NCI-H2227 (cell line): ENCODE measurements at regions not wholly inside any gene's neighbourhood (a gene's known extent, or its start where the extent isn't known, plus 50 kb on each side); places are given as distances from the start of the nearest gene placed in this dataset.
"Not testable (repeated sequence)": the region's sequence is repeated elsewhere in the genome, so short reads cannot be mapped to it uniquely, and the experiment has no call there.

ENCODE experiments used
- DNase-seq: peaks from one replicate; lab custom pipeline; 2025; ENCODE audit not compliant: unreplicated experiment; lab: John Stamatoyannopoulos, UW

GRCh38 chr14:27338012-27338411 lies 740.2 kb upstream of the NOVA1 start:
- no peak for DNase-seq

- not testable (repeated sequence) for DNase-seq
Measured at GRCh38 chr14:27363036-27363435, 765.2 kb upstream of the NOVA1 start.

DNA sequence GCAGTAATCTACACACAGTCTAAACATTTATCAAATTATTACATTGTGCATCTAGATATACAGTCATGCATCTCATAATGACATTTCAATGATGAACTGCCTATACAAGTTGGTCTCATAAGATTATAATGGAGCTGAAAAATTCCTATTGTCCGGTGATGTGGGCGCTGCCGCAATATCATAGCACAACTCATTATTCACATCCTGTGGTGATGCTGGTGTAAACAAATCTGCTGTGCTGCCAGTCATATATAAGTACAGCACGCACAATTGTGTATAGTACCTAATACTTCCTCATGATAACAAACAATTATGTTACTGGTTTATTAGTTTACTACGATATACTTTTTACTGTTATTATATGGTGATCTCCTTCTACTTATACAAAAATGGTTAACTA lies 768.8 kb upstream of the NOVA1 start:
- DNase-seq: no peak

DNA sequence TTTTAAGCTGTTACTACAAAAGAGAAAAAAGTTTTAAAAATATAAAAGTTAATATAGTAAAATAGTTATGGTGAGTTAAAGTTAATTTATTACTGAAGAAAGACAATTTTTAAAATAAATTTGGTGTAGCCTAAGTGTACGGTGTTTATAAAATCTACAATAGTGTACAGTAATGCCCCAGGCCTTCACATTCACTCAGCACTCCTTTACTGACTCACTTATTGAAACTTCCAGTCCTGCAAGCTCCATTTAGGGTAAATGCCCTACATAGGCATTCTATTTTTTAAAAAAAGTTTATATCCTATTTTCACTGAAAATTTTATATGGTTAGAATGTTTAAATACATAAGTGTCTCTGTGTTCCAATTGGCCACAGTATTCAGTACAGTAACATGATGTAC lies 769.5 kb upstream of the NOVA1 start:
- DNase-seq: no peak

- no peak for DNase-seq
Measured at GRCh38 chr14:27370074-27370473, 772.2 kb upstream of the NOVA1 start.

DNA sequence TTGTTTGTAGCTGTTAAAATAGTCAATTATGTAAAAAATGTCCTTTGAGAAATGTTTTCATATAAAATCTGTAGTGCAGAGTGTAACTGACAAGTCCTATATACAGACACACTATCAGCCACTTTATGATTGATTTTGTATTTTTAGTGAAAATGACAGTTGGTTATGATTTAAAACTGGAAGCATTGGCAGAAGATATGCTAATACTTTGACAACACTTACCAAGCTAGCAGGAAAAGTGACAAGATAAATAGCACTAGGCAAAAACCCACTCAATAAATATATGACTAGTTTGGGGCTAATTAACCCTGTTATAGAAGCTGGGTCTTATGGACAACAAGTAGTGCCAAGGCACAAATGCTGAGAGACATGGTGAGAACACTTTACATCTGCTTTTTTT lies 772.9 kb upstream of the NOVA1 start:
- no peak for DNase-seq

DNA sequence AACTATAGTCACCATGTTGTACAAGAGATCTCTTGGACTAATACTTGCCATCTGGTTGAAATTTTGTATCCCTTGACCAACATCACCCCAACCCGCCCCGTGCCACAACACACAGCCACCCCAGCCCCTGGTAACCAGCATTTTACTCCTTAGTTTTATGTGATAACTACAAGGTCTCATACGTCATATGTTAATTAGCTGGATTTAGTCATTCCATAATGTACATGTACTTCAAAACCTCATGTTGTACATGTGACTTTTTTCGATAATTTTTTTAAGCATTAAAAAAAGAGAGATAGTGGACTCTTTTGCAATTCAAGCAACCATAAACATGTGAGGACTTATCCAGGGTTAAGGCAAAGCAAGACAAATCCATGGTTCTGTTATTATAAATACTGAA lies 773.4 kb upstream of the NOVA1 start:
- no peak for DNase-seq

GRCh38 chr14:27371868-27372267 lies 774.0 kb upstream of the NOVA1 start:
- DNase-seq: no peak

DNA sequence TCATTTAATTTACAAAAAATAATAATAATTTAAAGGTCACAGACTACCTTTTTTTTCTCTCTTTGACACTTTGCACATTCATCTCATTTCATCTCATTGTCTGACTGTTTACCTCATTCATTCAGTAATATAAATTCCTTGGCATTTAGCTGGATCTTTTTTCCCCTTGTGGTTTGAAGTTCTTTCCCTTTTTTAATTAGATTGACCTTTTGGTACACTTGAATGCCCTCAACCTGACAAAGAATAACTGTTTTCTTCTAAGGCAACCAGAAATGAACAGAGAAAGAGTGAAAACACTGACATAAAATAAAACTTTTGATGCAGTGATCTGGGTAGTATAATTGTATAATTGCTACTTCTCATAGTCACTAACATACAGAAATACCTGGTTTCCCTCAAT lies 774.9 kb upstream of the NOVA1 start:
- DNase-seq: no peak

- DNase-seq: no peak
Measured at GRCh38 chr14:27384124-27384523, 786.3 kb upstream of the NOVA1 start.

DNA sequence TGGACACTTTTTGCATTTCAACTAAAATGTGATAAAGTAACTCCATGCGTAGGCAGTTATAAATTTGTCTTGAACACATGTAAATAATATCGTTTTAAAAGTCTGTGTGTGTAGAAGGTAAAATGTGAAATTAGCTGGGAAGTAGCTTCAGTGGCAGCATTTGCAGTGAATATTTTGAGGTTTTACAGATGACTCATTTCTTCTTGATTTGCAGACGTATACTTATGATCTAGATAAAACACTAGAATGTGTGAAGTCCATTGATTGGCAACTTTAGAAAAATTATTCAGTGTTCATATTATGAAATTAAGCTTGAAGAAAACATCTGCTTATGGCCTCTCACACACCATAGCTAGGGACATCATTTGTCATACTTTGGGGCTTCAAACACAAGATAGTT lies 788.6 kb upstream of the NOVA1 start:
- no peak for DNase-seq

- DNase-seq: no peak
Measured at GRCh38 chr14:27387463-27387862, 789.6 kb upstream of the NOVA1 start.

- no peak for DNase-seq
Measured at GRCh38 chr14:27389402-27389801, 791.6 kb upstream of the NOVA1 start.

DNA sequence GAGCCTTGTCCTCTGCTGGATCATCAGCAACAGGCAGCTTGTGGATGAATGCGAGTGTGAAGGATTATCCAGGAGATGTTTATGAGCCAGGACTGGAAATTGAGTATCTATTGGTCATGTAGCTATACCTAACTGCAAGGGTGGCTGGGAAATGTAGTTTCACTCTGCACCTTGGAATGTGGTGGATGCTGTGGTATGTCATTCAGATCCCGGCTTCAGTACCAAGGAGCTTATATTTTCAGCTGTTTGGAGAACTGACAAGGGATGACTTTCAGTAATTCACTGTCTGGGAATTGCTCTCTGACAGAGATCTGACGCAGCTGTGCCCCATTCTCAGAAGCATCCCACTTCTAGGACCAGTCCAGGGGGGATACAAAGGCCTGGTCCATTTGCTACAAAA lies 792.3 kb upstream of the NOVA1 start:
- no peak for DNase-seq

DNA sequence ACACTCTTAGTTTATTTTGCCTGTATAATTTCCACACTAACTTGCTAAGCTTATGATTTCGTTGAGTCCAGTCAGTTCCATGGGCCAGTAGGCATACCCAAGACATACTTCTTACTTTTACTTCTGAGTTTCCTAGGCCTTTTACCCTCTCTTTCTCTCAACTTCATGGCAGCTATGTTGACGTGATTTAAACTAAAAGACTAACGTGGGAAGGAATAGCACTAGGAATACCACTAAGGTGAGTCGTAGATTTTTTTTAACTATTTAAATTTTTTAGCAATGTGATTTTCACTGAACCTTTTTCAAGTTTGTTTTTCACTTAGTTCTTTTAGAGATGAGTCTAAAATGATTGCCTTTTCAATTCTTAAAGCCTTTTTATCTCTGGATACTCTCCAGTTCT lies 793.5 kb upstream of the NOVA1 start:
- no peak for DNase-seq

DNA sequence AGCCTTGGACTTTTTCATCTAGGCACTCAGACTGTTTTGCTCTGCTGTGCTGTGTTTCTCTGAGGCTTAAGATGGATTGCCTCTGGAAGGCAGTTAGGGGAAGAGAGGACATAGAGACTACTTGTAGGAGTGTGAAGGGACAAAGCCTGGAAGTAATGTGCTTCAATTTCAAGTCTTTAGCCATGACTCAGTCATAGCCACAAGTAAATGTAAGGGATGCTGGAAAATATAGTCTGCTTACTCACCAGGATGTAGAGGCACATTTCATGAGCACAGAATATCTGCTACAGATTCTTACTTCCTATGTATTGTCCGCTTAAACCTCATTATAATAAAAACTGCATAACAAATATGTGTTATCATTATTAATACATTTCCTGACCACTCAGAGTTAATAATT lies 794.3 kb upstream of the NOVA1 start:
- DNase-seq: no peak

DNA sequence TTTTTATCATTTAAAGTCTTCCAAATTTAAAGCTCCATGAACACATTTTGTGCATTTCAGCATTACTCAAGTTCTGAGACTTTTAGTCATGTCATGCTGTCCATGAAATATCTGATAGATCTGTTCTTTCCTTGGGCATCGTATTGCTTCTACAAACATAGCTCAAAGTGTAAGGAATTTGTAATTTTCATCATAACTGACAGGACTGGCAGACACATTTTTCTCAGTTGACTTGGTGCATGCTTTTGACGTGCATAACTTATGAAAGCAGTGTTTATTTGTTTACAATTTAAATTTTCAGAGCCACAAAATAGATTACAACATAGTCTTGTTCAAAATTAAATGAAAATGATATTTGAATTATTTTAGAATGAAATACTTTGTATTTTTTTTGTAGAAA lies 812.1 kb upstream of the NOVA1 start:
- no peak for DNase-seq

- no peak for DNase-seq
Measured at GRCh38 chr14:27410981-27411380, 813.1 kb upstream of the NOVA1 start.

GRCh38 chr14:27427796-27428195 lies 830.0 kb upstream of the NOVA1 start:
- no peak for DNase-seq

DNA sequence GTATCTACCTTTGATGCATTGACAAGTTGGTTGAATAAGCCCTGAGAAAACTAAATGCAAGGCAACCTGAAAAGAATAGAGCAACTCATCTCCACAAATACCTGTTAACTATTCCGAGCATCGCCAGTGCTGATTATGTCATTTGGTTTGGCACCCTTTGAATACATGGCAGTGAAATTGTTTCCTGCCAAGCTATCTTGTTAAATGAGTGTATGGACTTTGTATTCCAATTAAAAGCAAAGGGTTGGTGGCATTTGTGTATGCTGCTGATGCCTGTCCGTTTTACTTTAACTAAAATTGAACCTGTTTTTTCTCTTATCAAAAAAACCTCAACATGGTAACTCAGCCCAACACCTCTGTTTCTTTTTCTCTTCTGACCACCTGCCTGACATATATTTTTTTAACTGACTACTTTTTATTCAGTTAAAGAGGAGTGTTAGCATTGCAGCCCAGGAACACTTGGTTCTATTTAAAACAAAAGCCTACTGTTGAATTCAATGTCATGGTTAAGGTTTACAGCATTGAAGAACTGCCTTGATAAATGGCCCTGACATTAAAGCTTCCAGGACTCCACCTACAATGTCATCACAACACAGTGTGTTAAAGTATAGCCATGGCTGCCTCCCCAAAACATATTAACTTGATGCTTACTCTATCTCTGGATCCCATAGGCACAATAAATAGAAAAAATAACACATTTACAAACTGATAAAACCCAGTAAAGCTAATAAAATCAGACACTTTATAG lies 838.3 kb upstream of the NOVA1 start:
- no peak for DNase-seq

DNA sequence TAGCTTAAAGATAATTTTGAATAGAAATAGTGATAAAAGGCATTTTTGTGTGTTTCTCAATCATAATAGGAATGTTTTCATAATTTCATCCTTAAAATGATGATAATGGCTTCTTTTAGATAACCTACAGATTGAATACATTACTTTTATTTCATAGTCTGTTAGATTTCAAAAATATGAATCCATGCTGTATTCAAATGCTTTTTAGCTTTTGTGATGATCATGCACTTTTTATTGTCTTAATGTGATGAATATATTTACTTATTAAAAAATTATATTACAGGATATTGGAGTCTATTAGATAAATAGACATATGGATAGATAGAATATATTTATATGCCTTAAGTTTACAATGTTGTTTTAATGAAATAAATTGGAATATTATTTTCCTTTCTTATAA lies 886.8 kb upstream of the NOVA1 start:
- DNase-seq: no peak

DNA sequence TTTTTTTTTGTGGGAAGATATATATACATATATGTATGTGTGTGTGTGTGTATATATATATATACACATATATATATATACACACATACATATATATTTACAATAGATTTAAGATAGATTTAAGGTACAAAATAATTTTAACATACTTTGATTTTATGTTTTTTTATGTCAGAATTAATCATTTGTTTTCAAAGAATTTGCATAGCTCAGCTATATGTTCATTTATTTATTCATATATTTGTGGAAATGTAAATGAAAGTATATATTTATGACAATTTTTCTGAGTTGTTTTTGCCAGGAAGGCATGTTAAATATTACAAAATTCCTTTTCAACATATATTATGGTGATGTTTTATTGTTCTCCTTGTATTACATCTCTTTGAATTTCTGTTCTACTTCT lies 887.4 kb upstream of the NOVA1 start:
- no peak for DNase-seq

DNA sequence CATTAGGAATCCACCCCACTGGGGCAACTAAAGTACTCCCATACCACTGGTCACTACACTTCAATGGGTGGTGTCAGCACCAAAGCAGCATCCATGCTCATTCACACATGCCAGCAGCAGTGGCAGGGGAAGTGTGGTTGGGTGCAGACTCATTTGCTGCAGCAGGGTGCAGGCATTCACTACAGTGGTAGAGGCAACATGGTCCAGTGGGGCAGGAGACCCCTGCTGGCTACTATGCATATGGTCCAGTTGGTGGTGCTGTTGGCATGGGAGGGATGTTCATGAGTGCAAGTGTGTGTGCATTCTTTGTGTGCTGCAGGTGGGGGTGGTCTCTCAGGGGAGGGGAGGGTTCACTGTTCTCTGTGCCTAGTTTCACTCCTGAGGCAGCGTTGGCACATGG lies 908.4 kb upstream of the NOVA1 start:
- no peak for DNase-seq
